Fibroblast of the aortic adventitia (primary cell): ENCODE measurements at regions not wholly inside any gene's neighbourhood (a gene's known extent, or its start where the extent isn't known, plus 50 kb on each side); places are given as distances from the start of the nearest gene placed in this dataset.
"Not testable (repeated sequence)": the region's sequence is repeated elsewhere in the genome, so short reads cannot be mapped to it uniquely, and the experiment has no call there.

Experiments
- DNase-seq: peaks from one replicate; pipeline ENCODE4 v3.0.0-alpha.2; 2010; ENCODE audit warnings: low read depth
- H3K4me3 ChIP-seq: 2 replicates; pipeline ENCODE4 v1.5.1; 2011; ENCODE audit warnings: low read depth, mild to moderate bottlenecking, control low read depth, low read length, moderate library complexity
- CTCF ChIP-seq: IDR thresholded peaks from 2 replicates; pipeline ENCODE4 v1.5.1; 2011; ENCODE audit warnings: mild to moderate bottlenecking, low read length, control low read depth, inconsistent platforms; ENCODE audit not compliant: insufficient read depth

- peak; percentile 35 for DNase-seq
- H3K4me3 ChIP-seq = no peak overlapping the region
- TF ChIP-seq CTCF = no peak
These were observed 117.4 kb upstream of the MBNL1 start for GRCh38 chr3:152151216-152151876.

GRCh38 chr3:152151877-152152765 is 116.6 kb upstream of the MBNL1 start:
- not testable (repeated sequence) for DNase-seq, H3K4me3 ChIP-seq

GRCh38 chr3:152153115-152153514 is 115.6 kb upstream of the MBNL1 start:
- not testable (repeated sequence) for DNase-seq, H3K4me3 ChIP-seq

- no peak overlapping the region for H3K4me3 ChIP-seq
- DNase-seq = no peak
- no peak for TF ChIP-seq CTCF
These were observed 113.3 kb upstream of the MBNL1 start for GRCh38 chr3:152155246-152156020.

- TF ChIP-seq CTCF = no peak
- DNase-seq = no peak
- no peak overlapping the region for H3K4me3 ChIP-seq
These were observed 111.8 kb upstream of the MBNL1 start for GRCh38 chr3:152156880-152157279.

GRCh38 chr3:152157337-152157736 is 111.4 kb upstream of the MBNL1 start:
- no peak overlapping the region for H3K4me3 ChIP-seq
- no peak for DNase-seq
- TF ChIP-seq CTCF = no peak

- H3K4me3 ChIP-seq = no peak overlapping the region
- peak; percentile 72 for DNase-seq
- TF ChIP-seq CTCF = no peak
These were observed 109.4 kb upstream of the MBNL1 start for GRCh38 chr3:152159328-152159727.
